UCSD-AML1 (cell line): ENCODE measurements at regions not wholly inside any gene's neighbourhood (a gene's known extent, or its start where the extent isn't known, plus 50 kb on each side); places are given as distances from the start of the nearest gene placed in this dataset.
"Not testable (repeated sequence)": the region's sequence is repeated elsewhere in the genome, so short reads cannot be mapped to it uniquely, and the experiment has no call there.

ENCODE experiments used
- DNase-seq: peaks from one replicate; lab custom pipeline; 2025; ENCODE audit not compliant: unreplicated experiment; lab: John Stamatoyannopoulos, UW

GRCh38 chr3:138890555-138891187 is 55.9 kb upstream of the PIK3CB start:
- DNase-seq: peak; percentile 41

- no peak for DNase-seq
Observed at GRCh38 chr3:138889792-138890191, 55.1 kb upstream of the PIK3CB start.

- DNase-seq: no peak
Observed at GRCh38 chr3:138888560-138888959, 53.8 kb upstream of the PIK3CB start.

- DNase-seq: not testable (repeated sequence)
Observed at GRCh38 chr3:138886096-138886495, 51.4 kb upstream of the PIK3CB start.
